ENCODE measurements at regions not wholly inside any gene's neighbourhood (a gene's known extent, or its start where the extent isn't known, plus 50 kb on each side); places are given as distances from the start of the nearest gene placed in this dataset.

DNA sequence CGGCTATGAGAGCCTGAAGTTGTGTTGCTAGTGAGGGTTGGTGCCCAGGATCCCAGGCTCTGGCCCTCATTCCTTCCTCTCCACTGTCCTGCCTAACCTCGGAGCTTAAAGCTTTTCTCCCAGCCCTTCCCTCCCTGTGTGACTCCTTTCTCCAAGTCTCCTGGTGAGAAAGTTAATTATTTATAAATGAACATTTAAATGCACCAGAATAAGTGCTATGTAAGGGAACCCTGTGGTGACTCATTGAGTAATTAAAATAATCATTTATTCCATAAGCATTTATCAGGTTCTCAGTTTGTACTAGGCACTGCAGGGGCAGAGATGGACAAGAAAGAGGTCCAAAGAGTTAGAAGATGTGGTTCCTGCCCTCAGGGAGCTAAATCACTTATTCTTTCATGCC lies 89.1 kb upstream of the ISX start:
- TF ChIP-seq POLR2A (IDR thresholded peaks at IDR 0.05; ENCODE audit: low read depth) (no peak), CTCF (IDR thresholded peaks at IDR 0.05) (no peak)
